HG03469 (cell line): ENCODE measurements at regions not wholly inside any gene's neighbourhood (a gene's known extent, or its start where the extent isn't known, plus 50 kb on each side); places are given as distances from the start of the nearest gene placed in this dataset.

Experiments used
- ATAC-seq: cut with Tn5 transposase; IDR thresholded peaks from one replicate; pipeline ENCODE4 v1.9.1; 2021; ENCODE audit warnings: mild to moderate bottlenecking, moderate library complexity, moderate number of reproducible peaks; ENCODE audit not compliant: unreplicated experiment

- peak; percentile 97 for ATAC-seq
These were observed 157.6 kb downstream of the HERPUD2 start for GRCh38 chr7:35537067-35538023.

GRCh38 chr7:35536396-35536826 is 158.5 kb downstream of the HERPUD2 start:
- no peak for ATAC-seq

DNA sequence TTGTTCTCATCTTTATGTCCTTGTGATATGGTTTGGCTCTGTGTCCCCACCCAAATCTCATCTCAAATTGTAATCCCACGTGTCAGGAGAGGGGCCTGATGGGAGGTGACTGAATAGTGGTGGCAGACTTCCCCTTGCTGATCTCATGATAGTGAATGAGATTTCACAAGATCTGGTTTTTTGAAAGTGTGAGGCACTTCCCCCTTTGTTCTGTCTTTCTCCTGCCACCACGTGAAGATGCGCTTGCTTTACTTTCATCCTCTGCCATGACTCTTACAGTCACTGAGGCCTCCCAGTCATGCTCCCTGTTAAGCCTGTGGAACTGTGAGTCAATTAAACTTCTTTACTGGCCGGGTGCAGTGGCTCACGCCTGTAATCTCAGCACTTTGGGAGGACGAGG is 161.0 kb downstream of the HERPUD2 start:
- no peak for ATAC-seq

- no peak for ATAC-seq
These were observed 164.5 kb downstream of the HERPUD2 start for GRCh38 chr7:35530124-35531109.

- ATAC-seq = no peak
These were observed 165.2 kb downstream of the HERPUD2 start for GRCh38 chr7:35529713-35530112.

- no peak for ATAC-seq
These were observed 166.5 kb downstream of the HERPUD2 start for GRCh38 chr7:35528381-35528977.

GRCh38 chr7:35526645-35527044 is 168.3 kb downstream of the HERPUD2 start:
- ATAC-seq = no peak

DNA sequence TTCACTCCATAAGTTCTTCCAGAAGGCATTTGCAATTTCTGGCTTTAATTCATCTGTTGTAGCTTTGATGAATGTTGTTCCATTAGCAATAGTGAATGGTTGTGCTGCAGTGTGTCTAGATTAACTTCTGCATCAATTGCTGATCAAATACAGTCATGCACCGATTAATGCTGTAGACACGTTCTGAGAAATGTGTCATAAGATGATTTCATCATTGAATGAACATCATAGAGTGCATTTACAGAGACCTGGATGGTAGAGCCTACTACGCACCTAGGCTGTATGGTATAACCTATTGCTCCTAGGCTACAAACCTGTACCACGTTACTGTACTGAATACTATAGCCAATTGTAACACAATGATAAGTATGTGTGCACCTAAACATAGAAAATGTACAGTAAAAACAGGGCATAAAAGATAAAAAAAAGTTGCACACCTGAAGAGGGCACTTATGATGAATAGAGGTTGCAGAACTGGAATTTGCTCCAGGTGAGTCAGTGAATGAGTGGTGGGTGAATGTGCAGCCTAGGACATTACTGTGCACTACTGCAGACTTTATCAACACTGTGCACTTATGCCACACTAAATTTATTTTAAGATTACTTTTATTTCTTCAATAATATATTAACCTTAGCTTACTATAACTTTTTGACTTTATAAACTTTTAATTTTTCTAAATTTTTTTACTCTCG is 170.7 kb downstream of the HERPUD2 start:
- ATAC-seq = no peak

DNA sequence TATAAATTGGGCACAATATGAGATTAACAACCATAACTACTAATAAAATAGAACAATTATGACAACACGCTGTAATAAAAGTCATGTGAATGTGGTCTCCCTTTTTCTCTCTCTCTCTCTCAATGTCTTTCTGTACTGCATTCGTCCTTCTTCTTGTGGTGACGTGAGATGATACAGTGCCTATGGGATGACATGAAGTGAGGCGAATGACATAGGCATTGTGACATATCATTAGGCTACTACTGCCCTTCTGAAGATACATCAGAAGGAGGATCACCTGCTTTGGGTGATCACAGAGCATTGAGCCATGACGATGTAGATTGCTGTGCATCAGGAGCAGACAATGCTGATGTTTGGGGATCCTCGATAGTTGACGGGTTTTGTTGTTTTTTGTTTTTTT is 171.6 kb downstream of the HERPUD2 start:
- ATAC-seq = no peak

DNA sequence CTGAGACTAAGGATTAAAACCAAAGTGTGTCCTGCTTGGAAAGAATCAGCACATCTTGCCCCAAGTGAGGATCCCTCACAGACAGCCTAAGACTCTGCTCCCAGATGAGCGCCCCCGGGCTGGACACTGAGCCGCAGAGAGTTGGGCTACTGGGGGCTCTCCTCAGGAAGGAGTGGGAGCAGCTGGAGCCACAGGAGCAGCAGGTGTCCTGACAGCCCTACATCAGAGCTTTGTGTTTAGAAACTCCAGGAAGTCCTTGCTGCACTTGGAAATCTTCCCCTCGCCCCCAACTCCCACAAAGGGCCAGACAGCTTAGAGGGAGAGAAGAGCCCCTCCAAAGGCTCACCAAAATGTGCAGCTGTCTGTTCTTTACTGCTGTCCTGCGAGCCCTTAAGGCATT is 172.2 kb downstream of the HERPUD2 start:
- ATAC-seq = no peak

DNA sequence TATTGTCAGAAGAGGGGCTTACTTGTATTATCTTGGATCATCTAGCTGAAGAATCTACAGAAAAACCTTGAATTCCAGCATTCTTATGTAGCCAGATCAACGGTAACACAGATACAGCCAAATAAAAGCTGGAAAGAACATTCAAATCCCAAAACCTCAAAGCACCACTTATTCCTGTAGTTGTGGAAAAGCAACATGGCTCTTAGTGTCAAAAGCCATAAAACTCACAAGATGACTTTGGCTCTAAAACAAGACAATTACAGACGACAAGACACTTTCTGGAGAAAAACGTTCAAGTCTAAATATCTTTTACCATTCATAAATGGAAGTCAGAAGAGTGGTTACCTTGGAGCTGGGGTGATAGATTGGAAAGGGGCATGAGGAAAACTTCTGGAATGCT is 173.0 kb downstream of the HERPUD2 start:
- no peak for ATAC-seq

DNA sequence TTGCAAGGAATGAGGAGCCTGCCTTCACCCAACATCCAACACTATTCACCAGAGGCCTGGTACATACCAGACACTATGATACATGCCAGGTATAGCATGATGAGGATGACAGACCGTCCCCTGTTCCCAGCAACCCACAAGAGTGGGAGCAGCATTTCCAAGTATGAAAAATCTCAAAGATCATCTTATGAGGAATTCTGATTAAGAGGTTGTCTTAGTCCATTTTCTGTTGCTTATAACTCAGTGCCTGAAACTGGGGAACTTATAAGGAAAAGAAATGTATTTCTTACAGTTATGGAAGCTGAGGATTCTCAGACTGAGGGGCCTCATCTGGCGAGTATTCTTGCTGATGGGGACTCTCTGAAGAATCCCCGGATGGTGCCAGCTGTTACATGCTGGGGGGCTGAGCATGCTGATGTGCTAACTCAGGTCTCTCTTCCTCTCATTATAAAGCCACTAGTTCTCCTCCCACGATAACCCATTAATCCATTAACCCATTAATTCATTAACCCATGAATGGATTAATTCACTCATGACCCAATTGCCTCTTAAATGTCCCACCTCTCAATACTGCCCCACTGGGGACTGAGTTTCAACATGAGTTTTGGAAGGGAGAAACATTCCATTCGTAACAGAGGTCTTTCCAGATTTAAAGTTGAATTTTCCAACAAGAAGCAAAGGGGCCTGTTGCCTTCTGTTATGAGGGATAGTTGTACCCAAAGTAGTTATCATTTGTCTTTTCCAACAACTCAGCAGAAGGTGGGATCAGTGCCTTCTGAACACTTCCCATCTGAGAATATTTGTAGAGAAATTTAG is 173.9 kb downstream of the HERPUD2 start:
- no peak for ATAC-seq

DNA sequence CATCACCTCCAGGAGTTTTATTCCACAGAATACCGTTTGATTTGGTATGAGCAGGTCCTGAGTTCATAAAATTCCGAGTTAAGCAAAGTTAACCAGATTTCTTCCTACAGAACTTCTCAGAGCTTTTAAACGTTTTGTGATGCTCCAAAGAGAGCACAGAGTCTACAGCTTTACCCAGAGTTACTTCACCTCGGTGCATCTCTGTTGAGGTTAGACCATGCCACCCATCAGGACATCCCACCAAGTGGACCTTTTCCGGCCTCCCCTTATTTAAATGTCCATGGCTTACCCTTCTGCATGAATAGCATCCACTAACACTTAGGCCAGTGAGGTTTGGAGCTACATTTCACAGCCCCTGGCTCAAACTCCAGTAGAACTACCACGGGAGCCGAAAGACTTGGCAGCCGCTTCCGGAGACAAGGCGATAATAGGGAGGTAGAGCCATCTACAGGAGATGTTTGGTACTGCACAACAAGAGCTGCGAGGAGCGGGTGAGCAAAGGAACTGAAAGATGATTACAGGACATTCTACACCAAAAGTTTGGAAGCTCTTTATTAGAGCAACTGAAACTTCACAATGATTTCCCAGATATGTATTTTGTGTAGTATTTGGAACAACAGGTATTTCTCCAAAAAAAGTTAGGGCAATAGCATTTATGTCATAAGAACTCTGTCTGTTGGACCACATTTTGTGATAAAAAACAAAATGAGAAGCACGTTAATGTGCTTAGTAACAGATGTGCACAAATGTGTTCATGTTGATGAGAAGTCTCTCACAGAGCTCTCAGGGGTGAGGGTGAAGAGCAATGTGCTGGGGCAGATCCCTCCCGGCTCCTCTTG is 174.7 kb downstream of the HERPUD2 start:
- peak; percentile 68 for ATAC-seq

GRCh38 chr7:35518767-35519166 is 176.2 kb downstream of the HERPUD2 start:
- no peak for ATAC-seq

DNA sequence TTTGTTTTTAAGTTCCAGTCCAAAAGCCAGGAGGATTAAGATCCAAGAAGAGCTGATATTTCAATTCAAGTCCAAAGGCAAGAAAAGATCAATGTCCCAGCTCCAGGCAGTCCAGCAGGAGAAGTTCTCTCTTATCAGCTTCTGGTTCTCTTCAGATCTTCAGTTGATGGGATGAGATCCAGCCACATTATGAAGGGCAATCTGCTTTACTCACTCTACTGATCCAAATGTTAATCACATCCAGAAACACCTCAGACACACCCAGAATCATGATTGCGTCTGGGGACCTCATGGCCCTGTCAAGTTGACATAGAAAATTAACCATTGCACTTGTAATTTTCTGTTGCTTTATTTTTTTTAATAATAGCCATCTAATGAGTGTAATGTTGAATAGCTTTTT is 178.4 kb downstream of the HERPUD2 start:
- ATAC-seq = no peak

GRCh38 chr7:35513828-35514227 is 181.1 kb downstream of the HERPUD2 start:
- ATAC-seq = no peak

DNA sequence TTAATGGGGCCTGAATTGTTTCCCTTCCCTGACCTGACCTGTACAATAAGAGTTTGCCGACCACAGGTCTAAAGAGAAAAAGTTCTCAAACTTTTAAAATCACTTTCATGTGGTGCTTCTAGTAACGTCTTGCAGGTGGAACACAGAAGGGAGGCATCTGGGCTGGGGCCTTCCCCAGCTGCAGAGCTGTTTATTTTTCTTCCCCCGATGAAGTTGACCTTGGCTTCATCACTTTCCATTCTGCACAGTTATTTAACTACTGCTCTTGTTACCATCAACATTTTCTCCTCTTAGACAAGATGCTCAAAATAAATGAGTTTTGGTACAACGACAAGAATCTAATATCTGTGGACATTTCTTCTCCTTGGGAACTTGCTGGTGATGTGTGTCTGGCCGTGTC is 181.7 kb downstream of the HERPUD2 start:
- no peak for ATAC-seq

- no peak for ATAC-seq
These were observed 182.2 kb downstream of the HERPUD2 start for GRCh38 chr7:35512716-35513115.
